ENCODE measurements at regions not wholly inside any gene's neighbourhood (a gene's known extent, or its start where the extent isn't known, plus 50 kb on each side); places are given as distances from the start of the nearest gene placed in this dataset.

DNA sequence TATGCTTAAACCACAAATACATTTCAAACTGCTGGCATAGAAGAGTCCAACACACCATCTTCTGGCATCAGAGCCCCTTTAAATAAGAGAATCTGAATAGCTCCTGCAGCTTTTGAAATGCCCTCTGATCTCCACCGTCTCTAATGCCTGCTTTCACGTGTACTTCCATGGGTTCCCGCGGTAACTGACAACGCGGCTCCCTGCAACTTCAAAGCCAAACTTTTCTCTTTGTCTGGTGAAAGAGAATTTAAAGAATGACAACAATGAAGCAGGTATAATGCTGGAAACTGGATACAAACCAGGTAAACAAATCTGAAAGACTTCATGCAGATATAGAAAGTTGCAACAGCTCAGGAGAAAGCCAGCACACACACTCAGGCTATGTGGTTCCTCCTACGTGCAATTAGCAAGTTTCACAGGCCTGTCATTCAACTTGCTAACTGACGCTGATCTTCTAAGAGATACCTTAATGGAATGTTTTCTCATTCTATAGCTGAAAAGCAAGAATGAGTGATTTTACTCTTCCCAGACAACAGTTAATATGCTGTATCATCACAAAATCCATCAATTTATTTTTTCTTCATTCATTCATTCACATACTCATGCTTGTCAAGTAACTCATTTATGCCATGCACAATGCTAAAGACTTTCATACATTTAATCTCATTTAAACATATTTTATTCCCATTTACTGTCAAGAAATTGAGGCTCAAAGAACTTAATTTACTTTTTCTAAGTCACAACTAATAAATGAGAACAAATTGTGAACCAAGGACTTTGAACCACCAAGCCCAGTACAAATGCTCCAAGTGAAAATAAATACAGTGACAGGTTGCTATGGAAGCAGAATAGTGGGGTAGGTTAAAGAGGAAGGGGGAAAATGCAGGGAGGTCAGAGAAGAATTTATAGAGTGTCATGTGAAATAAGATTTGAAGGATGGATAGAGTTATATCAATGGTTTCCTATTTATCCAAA is 202.7 kb upstream of the SNX7 start:
- no peak overlapping the region for H3K4me2 ChIP-seq
- H3K4me1 ChIP-seq (ENCODE audit: control insufficient read depth in 1 of 2, insufficient read depth in 2 of 2, low read depth in 1 of 2, low read length in 1 of 2) = peaks cover 0 to 2% of the 10 kb centered on the region in 2 experiments; a peak in 3 of 4 replicates
- no peak overlapping the region for H3K27ac ChIP-seq (ENCODE audit: low read depth in 2 of 2, low read length in 1 of 2)
- ChIA-PET CTCF (interaction anchor here (0.5 to 1.4 kb wide), 2 partner anchors 10 to 137 kb away, joined by 3 to 6 read pairs; no protein-coding TSS in a partner anchor), POLR2A (no interaction called here)
- no peaks in the 10 kb centered on the region for H3K9me2 ChIP-seq
- H3K36me3 ChIP-seq (replicated peaks in 1 of 2; ENCODE audit: control insufficient read depth in 1 of 2, insufficient read depth in 2 of 2, low read length in 1 of 2) = no peaks in the 10 kb centered on the region
- DNase-seq = no peak
- H4K20me1 ChIP-seq (ENCODE audit: insufficient read depth) = no peaks in the 10 kb centered on the region
- H3K79me2 ChIP-seq (ENCODE audit: insufficient read depth) = no peaks in the 10 kb centered on the region
- 94% methylated on average over 8 of the region's 8 CpGs for WGBS (ENCODE audit: low lambda C conversion rate)
- no peak overlapping the region for H2AFZ ChIP-seq (ENCODE audit: low read depth)
- TF ChIP-seq FOXJ3 (CRISPR knock-in tag; IDR thresholded peaks at IDR 0.05) (no peak), JUND (IDR thresholded peaks at IDR 0.05) (no peak), TAF1 (IDR thresholded peaks at IDR 0.05; ENCODE audit: borderline replicate concordance, low read depth, low read length) (no peak), SIN3A (IDR thresholded peaks at IDR 0.05; ENCODE audit: borderline replicate concordance, low read depth, low read length) (no peak), NFIC (IDR thresholded peaks at IDR 0.05; ENCODE audit: borderline replicate concordance) (no peak), PBX3 (IDR thresholded peaks at IDR 0.05) (no peak)
- TF ChIP-seq, protein P1, sequence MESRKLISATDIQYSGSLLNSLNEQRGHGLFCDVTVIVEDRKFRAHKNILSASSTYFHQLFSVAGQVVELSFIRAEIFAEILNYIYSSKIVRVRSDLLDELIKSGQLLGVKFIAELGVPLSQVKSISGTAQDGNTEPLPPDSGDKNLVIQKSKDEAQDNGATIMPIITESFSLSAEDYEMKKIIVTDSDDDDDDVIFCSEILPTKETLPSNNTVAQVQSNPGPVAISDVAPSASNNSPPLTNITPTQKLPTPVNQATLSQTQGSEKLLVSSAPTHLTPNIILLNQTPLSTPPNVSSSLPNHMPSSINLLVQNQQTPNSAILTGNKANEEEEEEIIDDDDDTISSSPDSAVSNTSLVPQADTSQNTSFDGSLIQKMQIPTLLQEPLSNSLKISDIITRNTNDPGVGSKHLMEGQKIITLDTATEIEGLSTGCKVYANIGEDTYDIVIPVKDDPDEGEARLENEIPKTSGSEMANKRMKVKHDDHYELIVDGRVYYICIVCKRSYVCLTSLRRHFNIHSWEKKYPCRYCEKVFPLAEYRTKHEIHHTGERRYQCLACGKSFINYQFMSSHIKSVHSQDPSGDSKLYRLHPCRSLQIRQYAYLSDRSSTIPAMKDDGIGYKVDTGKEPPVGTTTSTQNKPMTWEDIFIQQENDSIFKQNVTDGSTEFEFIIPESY (IDR thresholded peaks at IDR 0.05; ENCODE audit: borderline replicate concordance, low read depth) = no peak
- no peak overlapping the region for H3K4me3 ChIP-seq (ENCODE audit: low read depth in 2 of 2, low read length in 1 of 2)
- no peak overlapping the region for H3K9ac ChIP-seq
- H3F3A ChIP-seq (replicated peaks; ENCODE audit: insufficient read depth) = no peaks in the 10 kb centered on the region
- H3K27me3 ChIP-seq (ENCODE audit: insufficient read depth) = no peaks in the 10 kb centered on the region
- H3K9me3 ChIP-seq = no peaks in the 10 kb centered on the region

DNA sequence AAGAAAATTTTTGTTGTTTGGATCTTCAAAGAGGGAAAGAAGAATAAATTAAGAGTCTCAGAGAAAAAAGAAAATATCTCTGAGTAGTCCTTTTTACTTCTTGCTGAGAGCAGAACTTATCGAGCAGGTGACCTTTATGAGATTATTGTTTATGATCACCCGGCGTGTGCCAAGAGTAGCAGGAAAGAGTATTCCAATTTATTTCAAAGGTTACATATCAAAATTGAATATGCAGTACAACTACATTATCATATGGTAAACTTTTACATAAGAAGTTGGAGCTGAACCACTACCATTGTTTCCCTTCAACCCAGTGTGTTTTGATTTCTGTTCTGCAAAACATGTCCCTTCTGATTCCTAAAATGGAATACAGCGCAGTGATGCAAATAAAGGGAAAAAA is 204.3 kb upstream of the SNX7 start:
- POLR2A ChIA-PET = no interaction called here

More for the DNA sequence above, 204.3 kb upstream of the SNX7 start:
- Histone ChIP-seq H3K4me3 (ENCODE audit: low read depth in 2 of 2, low read length in 1 of 2) (no peak overlapping the region), H4K20me1 (ENCODE audit: insufficient read depth) (no peaks in the 10 kb centered on the region), H3F3A (replicated peaks; ENCODE audit: insufficient read depth) (no peaks in the 10 kb centered on the region), H3K4me2 (no peak overlapping the region), H3K36me3 (replicated peaks in 1 of 2; ENCODE audit: control insufficient read depth in 1 of 2, insufficient read depth in 2 of 2, low read length in 1 of 2) (no peaks in the 10 kb centered on the region), H3K9me3 (no peaks in the 10 kb centered on the region), H2AFZ (ENCODE audit: low read depth) (no peak overlapping the region), H3K9me2 (no peaks in the 10 kb centered on the region), H3K27ac (ENCODE audit: low read depth in 2 of 2, low read length in 1 of 2) (no peak overlapping the region), H3K9ac (no peak overlapping the region), H3K79me2 (ENCODE audit: insufficient read depth) (no peaks in the 10 kb centered on the region), H3K4me1 (ENCODE audit: control insufficient read depth in 1 of 2, insufficient read depth in 2 of 2, low read depth in 1 of 2, low read length in 1 of 2) (peaks cover 0 to 14% of the 10 kb centered on the region in 2 experiments; a peak in 3 of 4 replicates), H3K27me3 (ENCODE audit: insufficient read depth) (no peaks in the 10 kb centered on the region)
- 96% methylated on average over 4 of the region's 4 CpGs for WGBS (ENCODE audit: low lambda C conversion rate)
- TF ChIP-seq MEF2A (IDR thresholded peaks at IDR 0.05; ENCODE audit: borderline replicate concordance, low read depth) (no peak), TEAD4 (IDR thresholded peaks at IDR 0.05; ENCODE audit: borderline replicate concordance, insufficient read depth) (no peak), CTCF (IDR thresholded peaks at IDR 0.05) (no peak), GABPA (IDR thresholded peaks at IDR 0.05; ENCODE audit: low read depth) (no peak), USF1 (IDR thresholded peaks at IDR 0.05; ENCODE audit: borderline replicate concordance, low read depth) (no peak)
- DNase-seq = no peak
- CTCF ChIA-PET = interaction anchor here (1.9 kb wide), 1 partner anchor 11 kb away, joined by 6 read pairs; no protein-coding TSS in a partner anchor
